Adipocyte (in vitro differentiated cells): ENCODE measurements at regions not wholly inside any gene's neighbourhood (a gene's known extent, or its start where the extent isn't known, plus 50 kb on each side); places are given as distances from the start of the nearest gene placed in this dataset.
A peak's percentile ranks its signal among the peaks of the same experiment; 100 is the strongest.

Experiments
- DNase-seq: peaks from one replicate; pipeline ENCODE4 v3.0.0-alpha.2; 2015; ENCODE audit warnings: low read depth
- H3K27me3 ChIP-seq: replicated peaks from 2 replicates; pipeline ENCODE4 v1.7.0; 2013; ENCODE audit warnings: mild to moderate bottlenecking, low read length, moderate library complexity; ENCODE audit not compliant: control insufficient read depth, insufficient read depth
- H3K36me3 ChIP-seq: 2 replicates; pipeline ENCODE4 v1.7.0; 2013; ENCODE audit warnings: low read length, mild to moderate bottlenecking, moderate library complexity; ENCODE audit not compliant: control insufficient read depth, insufficient read depth, severe bottlenecking
- H3K4me1 ChIP-seq: 2 replicates; pipeline ENCODE4 v1.7.0; 2013; ENCODE audit warnings: mild to moderate bottlenecking, low read length, moderate library complexity; ENCODE audit not compliant: control insufficient read depth, insufficient read depth
- H3K4me3 ChIP-seq: 2 replicates; pipeline ENCODE4 v1.7.0; 2013; ENCODE audit warnings: mild to moderate bottlenecking, low read length, moderate library complexity
- H3K9ac ChIP-seq: 2 replicates; pipeline ENCODE4 v1.7.0; 2013; ENCODE audit warnings: mild to moderate bottlenecking, low read length, moderate library complexity
- H3K9me3 ChIP-seq: 2 replicates; pipeline ENCODE4 v1.7.0; 2013; ENCODE audit warnings: mild to moderate bottlenecking, low read length, moderate library complexity; ENCODE audit not compliant: control insufficient read depth

DNA sequence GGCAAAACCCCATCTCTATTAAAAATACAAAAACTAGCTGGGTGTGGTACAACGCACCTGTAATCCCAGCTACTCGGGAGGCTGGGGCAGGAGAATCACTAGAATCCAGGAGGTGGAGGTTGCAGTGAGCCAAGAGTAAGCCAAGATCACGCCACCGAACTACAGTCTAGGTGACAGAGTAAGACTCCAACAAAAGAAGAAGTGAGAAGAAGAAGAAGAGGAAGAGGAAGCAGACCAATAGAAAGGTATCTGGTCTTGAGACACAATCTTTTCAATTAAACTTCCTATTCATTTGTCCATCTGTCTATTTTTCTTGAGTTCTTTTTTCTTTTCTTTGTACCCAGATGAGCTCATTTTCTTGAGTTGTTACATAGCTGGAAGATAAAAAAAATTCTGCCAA is 55.7 kb upstream of the ACADM start:
- Histone ChIP-seq H3K9me3 (no peaks in the 10 kb centered on the region), H3K36me3 (no peaks in the 10 kb centered on the region), H3K27me3 (no peaks in the 10 kb centered on the region), H3K9ac (no peak overlapping the region), H3K4me1 (no peaks in the 10 kb centered on the region), H3K4me3 (no peak overlapping the region)
- DNase-seq = no peak

GRCh38 chr1:75671708-75672107 is 52.8 kb upstream of the ACADM start:
- DNase-seq = no peak

GRCh38 chr1:75672108-75672507 is 52.4 kb upstream of the ACADM start:
- no peak overlapping the region for H3K9ac ChIP-seq
- no peaks in the 10 kb centered on the region for H3K9me3 ChIP-seq
- H3K36me3 ChIP-seq = no peaks in the 10 kb centered on the region
- H3K4me1 ChIP-seq = no peaks in the 10 kb centered on the region
- H3K4me3 ChIP-seq = no peak overlapping the region
- H3K27me3 ChIP-seq = no peaks in the 10 kb centered on the region
- no peak for DNase-seq

More at GRCh38 chr1:75671708-75672107, 52.8 kb upstream of the ACADM start:
- H3K9ac ChIP-seq = no peak overlapping the region
- H3K4me3 ChIP-seq = no peak overlapping the region
- H3K4me1 ChIP-seq = no peaks in the 10 kb centered on the region
- no peaks in the 10 kb centered on the region for H3K9me3 ChIP-seq
- H3K36me3 ChIP-seq = no peaks in the 10 kb centered on the region
- H3K27me3 ChIP-seq = no peaks in the 10 kb centered on the region

DNA sequence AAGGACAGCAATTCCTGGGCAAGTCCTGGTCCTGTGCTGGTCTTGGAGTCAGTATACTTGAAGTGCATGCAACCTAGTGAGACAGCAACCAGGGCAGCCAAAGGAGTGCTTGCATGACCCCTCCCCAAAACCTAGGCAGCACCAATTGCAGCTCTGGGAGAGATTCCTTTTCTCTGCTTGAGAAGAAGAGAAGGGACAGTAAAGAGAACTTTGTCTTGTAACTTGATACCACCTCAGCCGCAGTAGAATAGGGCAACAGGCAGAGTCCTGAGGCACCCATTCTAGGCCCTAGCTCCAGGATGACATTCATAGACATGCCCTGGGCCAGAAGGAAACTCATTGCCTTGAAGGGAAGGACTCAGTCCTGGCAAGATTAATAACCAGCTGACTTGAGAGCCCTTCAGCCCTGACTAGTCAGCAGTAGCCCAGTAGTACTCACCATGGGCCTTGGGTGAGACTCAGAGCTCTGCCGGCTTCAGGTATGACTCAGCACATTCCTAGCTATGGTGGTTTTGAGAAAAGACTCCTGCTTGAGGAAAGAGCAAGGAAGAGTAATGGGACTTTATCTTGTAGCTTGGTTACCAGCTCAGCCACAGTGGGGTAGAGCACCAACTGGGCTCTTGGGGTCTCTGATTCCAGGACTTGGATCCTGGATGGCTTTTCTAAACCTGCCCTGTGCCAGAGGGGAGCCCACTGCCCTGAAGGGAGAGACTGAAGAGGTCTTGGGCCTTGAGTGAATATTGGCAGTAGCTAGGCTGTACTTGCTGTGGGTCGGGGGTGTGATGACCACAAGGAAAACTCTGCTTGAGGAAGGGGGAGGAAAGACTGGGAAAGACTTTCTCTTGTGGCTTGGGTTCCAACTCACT is 51.7 kb upstream of the ACADM start:
- Histone ChIP-seq H3K27me3 (no peaks in the 10 kb centered on the region), H3K4me3 (no peak overlapping the region), H3K9me3 (no peaks in the 10 kb centered on the region), H3K4me1 (no peaks in the 10 kb centered on the region), H3K36me3 (no peaks in the 10 kb centered on the region), H3K9ac (no peak overlapping the region)
- DNase-seq = peak; percentile 48

DNA sequence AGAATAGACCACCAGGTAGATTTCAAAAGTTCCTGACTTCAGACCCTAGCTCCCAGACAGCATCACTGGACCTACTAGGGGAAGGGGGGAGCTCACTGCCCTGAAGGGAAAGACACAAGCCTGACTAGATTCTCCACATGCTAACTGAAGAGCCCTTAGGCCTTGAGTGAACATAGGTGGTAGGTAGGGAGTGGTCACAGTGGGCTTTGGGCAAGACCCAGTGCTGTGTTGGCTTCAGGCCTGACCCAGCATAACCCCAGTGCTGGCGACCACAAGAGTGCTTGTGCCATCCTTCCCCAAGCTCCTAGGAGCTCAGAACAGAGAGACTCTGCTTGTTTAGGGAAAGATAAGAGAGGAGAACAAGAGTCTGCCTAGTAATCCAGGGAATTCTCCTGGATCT is 51.1 kb upstream of the ACADM start:
- Histone ChIP-seq H3K9ac (no peak overlapping the region), H3K9me3 (no peaks in the 10 kb centered on the region), H3K4me1 (no peaks in the 10 kb centered on the region), H3K4me3 (no peak overlapping the region), H3K36me3 (no peaks in the 10 kb centered on the region), H3K27me3 (no peaks in the 10 kb centered on the region)
- DNase-seq = no peak

- Histone ChIP-seq H3K9me3 (no peaks in the 10 kb centered on the region), H3K4me1 (no peaks in the 10 kb centered on the region), H3K9ac (no peak overlapping the region), H3K4me3 (no peak overlapping the region), H3K36me3 (no peaks in the 10 kb centered on the region), H3K27me3 (no peaks in the 10 kb centered on the region)
- no peak for DNase-seq
Measured at GRCh38 chr1:75673885-75674284, 50.6 kb upstream of the ACADM start.
